GM18511 (cell line): ENCODE measurements at regions not wholly inside any gene's neighbourhood (a gene's known extent, or its start where the extent isn't known, plus 50 kb on each side); places are given as distances from the start of the nearest gene placed in this dataset.
"Not testable (repeated sequence)": the region's sequence is repeated elsewhere in the genome, so short reads cannot be mapped to it uniquely, and the experiment has no call there.

Source experiments
- ATAC-seq: cut with Tn5 transposase; IDR thresholded peaks from one replicate; pipeline ENCODE4 v1.9.1; 2021; ENCODE audit warnings: mild to moderate bottlenecking, moderate library complexity; ENCODE audit not compliant: unreplicated experiment

- ATAC-seq = peak; percentile 56
These were observed 146.0 kb upstream of the BEND6 start for GRCh38 chr6:56808871-56809359.

GRCh38 chr6:56807989-56808337 lies 146.9 kb upstream of the BEND6 start:
- no peak for ATAC-seq

GRCh38 chr6:56807326-56807988 lies 147.4 kb upstream of the BEND6 start:
- no peak for ATAC-seq

- ATAC-seq = no peak
These were observed 148.5 kb upstream of the BEND6 start for GRCh38 chr6:56806368-56806767.

GRCh38 chr6:56804996-56805395 lies 149.9 kb upstream of the BEND6 start:
- no peak for ATAC-seq

GRCh38 chr6:56803594-56803993 lies 151.3 kb upstream of the BEND6 start:
- ATAC-seq = no peak

GRCh38 chr6:56802584-56802983 lies 152.3 kb upstream of the BEND6 start:
- ATAC-seq = no peak

- no peak for ATAC-seq
These were observed 154.9 kb upstream of the BEND6 start for GRCh38 chr6:56799989-56800388.

GRCh38 chr6:56798163-56798562 lies 155.5 kb upstream of the DST start:
- no peak for ATAC-seq

GRCh38 chr6:56796196-56796532 lies 153.5 kb upstream of the DST start:
- peak; percentile 58 for ATAC-seq

GRCh38 chr6:56795466-56796195 lies 152.9 kb upstream of the DST start:
- ATAC-seq = no peak

GRCh38 chr6:56794421-56794820 lies 151.7 kb upstream of the DST start:
- peak; percentile 51 for ATAC-seq

GRCh38 chr6:56793938-56794337 lies 151.2 kb upstream of the DST start:
- ATAC-seq = peak; percentile 10

- ATAC-seq = peak; percentile 64
These were observed 147.7 kb upstream of the DST start for GRCh38 chr6:56790414-56790813.

- no peak for ATAC-seq
These were observed 147.2 kb upstream of the DST start for GRCh38 chr6:56789879-56790278.

GRCh38 chr6:56789342-56789741 lies 146.7 kb upstream of the DST start:
- no peak for ATAC-seq

- no peak for ATAC-seq
These were observed 144.5 kb upstream of the DST start for GRCh38 chr6:56787209-56787608.

- no peak for ATAC-seq
These were observed 143.6 kb upstream of the DST start for GRCh38 chr6:56786256-56786655.

- not testable (repeated sequence) for ATAC-seq
These were observed 142.8 kb upstream of the DST start for GRCh38 chr6:56785536-56785935.

GRCh38 chr6:56780109-56780508 lies 137.4 kb upstream of the DST start:
- not testable (repeated sequence) for ATAC-seq

GRCh38 chr6:56778503-56778902 lies 135.8 kb upstream of the DST start:
- not testable (repeated sequence) for ATAC-seq

GRCh38 chr6:56775498-56776166 lies 132.9 kb upstream of the DST start:
- no peak for ATAC-seq
